GM12891 (cell line): ENCODE measurements at regions not wholly inside any gene's neighbourhood (a gene's known extent, or its start where the extent isn't known, plus 50 kb on each side); places are given as distances from the start of the nearest gene placed in this dataset.

ENCODE experiments used
- POLR2A ChIP-seq: IDR thresholded peaks from 2 replicates; pipeline ENCODE4 v1.6.1; 2011; ENCODE audit warnings: low read depth, low read length, control low read depth
- POLR2AphosphoS5 ChIP-seq: IDR thresholded peaks from 2 replicates; pipeline ENCODE4 v1.6.1; 2011; ENCODE audit warnings: low read depth, low read length, control low read depth
- POU2F2 ChIP-seq: IDR thresholded peaks from 2 replicates; pipeline ENCODE4 v1.6.1; 2011; ENCODE audit warnings: low read depth, mild to moderate bottlenecking, control low read depth, low read length, moderate library complexity
- SPI1 ChIP-seq: IDR thresholded peaks from 2 replicates; pipeline ENCODE4 v1.6.1; 2011; ENCODE audit warnings: low read depth, low read length, control low read depth
- TAF1 ChIP-seq: IDR thresholded peaks from 2 replicates; pipeline ENCODE4 v1.6.1; 2011; ENCODE audit warnings: low read depth, low read length, control low read depth

DNA sequence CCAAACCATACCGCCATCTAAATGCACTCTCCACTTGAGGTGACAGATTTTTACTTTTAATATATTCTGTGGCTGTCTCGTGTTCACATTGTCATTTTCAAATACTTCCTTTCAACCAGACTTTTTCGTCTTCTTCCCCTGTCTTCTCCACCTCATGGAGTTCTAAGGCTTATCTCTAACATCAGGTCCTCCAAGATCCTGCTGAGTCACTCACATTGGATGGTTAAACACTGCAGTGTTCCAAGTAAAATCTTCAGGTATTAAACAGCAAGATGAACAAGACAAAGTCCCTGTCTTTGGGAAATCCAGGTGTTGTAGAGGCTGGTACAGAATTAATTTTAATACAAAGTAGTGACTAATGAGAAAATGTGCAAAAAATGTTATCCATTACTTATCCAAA lies 330.2 kb upstream of the KIF2B start:
- TF ChIP-seq TAF1, result no peak
- no peak for TF ChIP-seq POLR2A
- no peak for TF ChIP-seq POLR2AphosphoS5
- TF ChIP-seq POU2F2, result no peak
- no peak for TF ChIP-seq SPI1
